ENCODE measurements at regions not wholly inside any gene's neighbourhood (a gene's known extent, or its start where the extent isn't known, plus 50 kb on each side); places are given as distances from the start of the nearest gene placed in this dataset.

DNA sequence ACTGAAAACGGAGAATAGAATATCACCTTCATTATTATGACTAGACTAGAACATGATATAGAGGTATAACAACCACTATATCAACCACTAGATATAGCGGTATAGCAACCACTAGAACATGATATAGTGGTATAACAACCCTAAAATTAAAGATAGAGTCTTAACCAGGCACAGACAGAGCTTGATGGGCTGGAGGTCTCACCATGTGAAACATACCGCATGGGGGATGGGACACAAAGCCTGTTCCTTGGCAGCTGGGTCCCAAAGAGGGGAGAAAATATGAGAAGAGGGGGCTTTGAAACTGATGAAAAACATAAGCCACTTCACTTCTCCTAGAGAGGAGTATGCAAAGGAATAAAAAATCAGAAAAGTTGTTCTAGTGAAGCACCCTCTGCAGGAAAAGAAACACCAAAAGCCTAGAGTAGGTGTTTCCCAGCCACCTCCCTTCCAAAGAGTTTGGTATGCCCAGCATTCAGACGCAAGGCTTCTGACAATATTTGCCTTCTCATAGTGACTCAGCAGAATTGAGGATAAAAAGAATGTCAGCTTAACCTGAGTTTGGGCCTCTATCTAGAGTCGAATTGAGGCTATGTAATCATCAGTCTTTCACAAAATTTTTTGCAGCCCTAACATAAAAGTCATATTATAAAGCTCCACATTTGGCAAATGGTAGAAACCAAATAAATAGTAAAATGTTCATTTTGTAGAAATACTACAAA is 316.4 kb downstream of the NOVA1 start:
- TF ChIP-seq, protein P1, sequence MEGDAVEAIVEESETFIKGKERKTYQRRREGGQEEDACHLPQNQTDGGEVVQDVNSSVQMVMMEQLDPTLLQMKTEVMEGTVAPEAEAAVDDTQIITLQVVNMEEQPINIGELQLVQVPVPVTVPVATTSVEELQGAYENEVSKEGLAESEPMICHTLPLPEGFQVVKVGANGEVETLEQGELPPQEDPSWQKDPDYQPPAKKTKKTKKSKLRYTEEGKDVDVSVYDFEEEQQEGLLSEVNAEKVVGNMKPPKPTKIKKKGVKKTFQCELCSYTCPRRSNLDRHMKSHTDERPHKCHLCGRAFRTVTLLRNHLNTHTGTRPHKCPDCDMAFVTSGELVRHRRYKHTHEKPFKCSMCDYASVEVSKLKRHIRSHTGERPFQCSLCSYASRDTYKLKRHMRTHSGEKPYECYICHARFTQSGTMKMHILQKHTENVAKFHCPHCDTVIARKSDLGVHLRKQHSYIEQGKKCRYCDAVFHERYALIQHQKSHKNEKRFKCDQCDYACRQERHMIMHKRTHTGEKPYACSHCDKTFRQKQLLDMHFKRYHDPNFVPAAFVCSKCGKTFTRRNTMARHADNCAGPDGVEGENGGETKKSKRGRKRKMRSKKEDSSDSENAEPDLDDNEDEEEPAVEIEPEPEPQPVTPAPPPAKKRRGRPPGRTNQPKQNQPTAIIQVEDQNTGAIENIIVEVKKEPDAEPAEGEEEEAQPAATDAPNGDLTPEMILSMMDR (IDR thresholded peaks at IDR 0.05), result no peak
- TF ChIP-seq POLR2A (IDR thresholded peaks at IDR 0.05), result no peak

DNA sequence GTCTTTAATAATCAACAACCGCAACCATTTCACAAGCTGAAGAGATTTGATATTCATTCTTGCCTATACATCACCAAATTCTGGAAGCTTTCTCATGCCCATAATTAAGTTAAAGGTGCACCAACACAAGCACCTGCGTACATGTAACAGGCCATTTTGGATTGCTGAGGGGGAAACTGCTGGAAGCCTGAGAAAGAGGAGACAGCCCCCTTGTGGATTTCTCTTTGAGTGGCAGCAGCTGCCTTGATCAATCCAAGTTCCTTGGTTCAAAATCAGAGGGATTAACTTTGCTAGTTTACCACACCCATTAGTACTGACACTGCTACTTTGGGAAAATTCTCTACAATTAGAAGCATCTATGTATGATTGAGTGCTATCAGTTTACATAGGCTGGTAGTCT is 321.1 kb downstream of the NOVA1 start:
- Histone ChIP-seq H3K36me3 (no peaks in the 10 kb centered on the region), H3K9me3 (peaks cover 0 to 4% (median 0%) of the 10 kb centered on the region in 12 donors), H3K27me3 (no peaks in the 10 kb centered on the region), H3K4me3 (no peak overlapping the region), H3K4me1 (no peaks in the 10 kb centered on the region), H3K27ac (no peak overlapping the region)
- no peak for DNase-seq
- 66 to 80% (median 74%) methylated on average over 2 of the region's 2 CpGs for WGBS, 4 donors
- intact Hi-C loops (cut with DNase I), result no loop called here
- ATAC-seq, result no peak
- TF ChIP-seq, protein P1 (IDR thresholded peaks at IDR 0.05), result no peak
- no peak for TF ChIP-seq POLR2A (IDR thresholded peaks at IDR 0.05)

More for the DNA sequence above, 316.4 kb downstream of the NOVA1 start:
- Histone ChIP-seq H3K4me3 (no peak overlapping the region), H3K27ac (peak overlapping the region in 1 of 12 donors; percentile 7), H3K4me1 (peaks cover 0 to 7% (median 0%) of the 10 kb centered on the region in 12 donors), H3K27me3 (no peaks in the 10 kb centered on the region), H3K36me3 (no peaks in the 10 kb centered on the region), H3K9me3 (no peaks in the 10 kb centered on the region)
- ATAC-seq (no peak), DNase-seq (no peak)
- intact Hi-C loops (cut with DNase I), result no loop called here
- 65 to 77% (median 72%) methylated on average over 5 of the region's 5 CpGs for WGBS, 4 donors

DNA sequence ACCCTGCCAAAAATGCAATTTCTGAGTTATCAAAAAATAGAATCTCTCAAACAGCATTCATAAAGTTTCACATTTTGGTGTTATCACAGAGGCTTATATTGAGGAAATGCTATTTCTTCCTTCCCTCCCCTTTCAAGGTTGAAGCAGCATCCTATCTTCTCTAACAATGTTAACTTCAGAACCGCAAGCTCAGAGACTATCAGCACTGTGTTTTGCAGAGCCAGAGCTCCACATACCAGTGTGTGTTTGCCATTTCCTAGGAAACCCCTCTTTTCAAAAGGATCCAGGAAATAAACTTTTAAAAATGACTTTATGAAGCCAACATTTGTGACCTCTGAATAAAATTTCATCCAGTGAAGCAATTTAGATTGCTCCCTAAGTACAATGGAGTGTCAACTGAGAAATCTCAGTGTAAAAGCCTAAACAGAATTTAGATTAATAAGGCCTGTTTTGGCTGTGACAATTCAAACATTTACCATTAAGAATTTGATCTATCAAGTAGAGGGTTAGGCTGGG is 332.6 kb downstream of the NOVA1 start:
- no peaks in the 10 kb centered on the region for H3K36me3 ChIP-seq
- 19 to 43% (median 27%) methylated on average over 1 of the region's 1 CpG for WGBS, 4 donors

More for the DNA sequence above, 332.6 kb downstream of the NOVA1 start:
- Histone ChIP-seq H3K4me1 (no peaks in the 10 kb centered on the region), H3K27me3 (no peaks in the 10 kb centered on the region), H3K9me3 (no peaks in the 10 kb centered on the region), H3K4me3 (no peak overlapping the region), H3K27ac (no peak overlapping the region)
- TF ChIP-seq, protein P1 (IDR thresholded peaks at IDR 0.05), result no peak
- no peak for TF ChIP-seq POLR2A (IDR thresholded peaks at IDR 0.05)
- DNase-seq, result no peak
- intact Hi-C loops (cut with DNase I), result no loop called here
- ATAC-seq, result no peak
